Heart right ventricle (tissue), 16 donors: ENCODE measurements at regions not wholly inside any gene's neighbourhood (a gene's known extent, or its start where the extent isn't known, plus 50 kb on each side); places are given as distances from the start of the nearest gene placed in this dataset.

Experiments
- ATAC-seq, 8 donors: fragments of 200-7000 bp; cut with Tn5 transposase; one replicate each; pipeline ENCODE4 v1.9.1; 2020; ENCODE audit warnings: mild to moderate bottlenecking in 8 of 8, moderate library complexity in 8 of 8, moderate number of reproducible peaks in 1 of 8
- DNase-seq, 2 donors: peaks; one replicate each; pipeline ENCODE4 v3.0.0-alpha.2; 2020
- H3K27ac ChIP-seq, 10 donors: fragments of 200-600 bp; sonication (generic) in 2 of 10; one replicate each; pipeline versions ENCODE4 v1.5.0 to v1.8.0; 2020 to 2022; ENCODE audit warnings: mild to moderate bottlenecking in 3 of 10
- H3K27me3 ChIP-seq, 7 donors: fragments of 200-600 bp; one replicate each; pipeline ENCODE4 v1.8.0; 2021 to 2022; ENCODE audit warnings: mild to moderate bottlenecking in 2 of 7
- H3K36me3 ChIP-seq, 9 donors: fragments of 200-600 bp; sonication (generic) in 1 of 9; one replicate each; pipeline versions ENCODE4 v1.5.0 to v1.8.0; 2020 to 2022; ENCODE audit warnings: mild to moderate bottlenecking in 2 of 9
- H3K4me1 ChIP-seq, 9 donors: fragments of 200-600 bp; sonication (generic) in 1 of 9; one replicate each; pipeline versions ENCODE4 v1.5.0 to v1.8.0; 2020 to 2022; ENCODE audit warnings: mild to moderate bottlenecking in 4 of 9
- H3K4me3 ChIP-seq, 10 donors: fragments of 200-600 bp; sonication (generic) in 2 of 10; one replicate each; pipeline versions ENCODE4 v1.5.0 to v1.8.0; 2020 to 2022; ENCODE audit warnings: mild to moderate bottlenecking in 7 of 10, moderate library complexity in 2 of 10
- H3K9me3 ChIP-seq, 11 donors: fragments of 200-600 bp in 10 of 11; sonication (generic) in 2 of 11; one replicate each; pipeline versions ENCODE4 v1.5.0 to v1.8.0; 2013 to 2022; ENCODE audit warnings: mild to moderate bottlenecking in 2 of 11, control low read depth in 1 of 11, moderate library complexity in 1 of 11
- CTCF ChIP-seq, 9 donors: fragments of 200-600 bp; sonication (generic) in 2 of 9; IDR thresholded peaks; one replicate each; pipeline versions ENCODE4 v1.5.0 to v1.8.0; 2021 to 2022; ENCODE audit warnings: antibody characterized with exemption in 9 of 9, mild to moderate bottlenecking in 5 of 9, moderate library complexity in 1 of 9
- WGBS, 2 donors: extraction: QIAGEN DNeasy Blood & Tissue Kit; methylation state at CpG; one replicate each; pipeline ENCODE4 v1.1.7; 2013; ENCODE audit warnings: inconsistent platforms in 1 of 2; 5-methylcytosine and 5-hydroxymethylcytosine counted together
- intact Hi-C, 10 donors: fragments of 100-400 bp; cut with DNase I; formaldehyde crosslinking; loops; one replicate each; pipeline versions ENCODE4 v1.11.1 to v1.14.2; 2022
- donor health status: Arrhythmogenic right ventricular cardiomyopathy.
- donor health status: ischemic (EF 13 %, LVEDD 7.1; RV severe dilation, severe dysfunction).
- donor health status: healthy with polysubstance abuse.
- donor health status: DM: no; HTN: yes; CAD: no.
- donor health status: DM: no; HTN: no; CAD: no.
- donor health status: ischemic (EF 25% LVEDD 6.9; RV normal size, moderate dysfunction).
- donor health status: ischemic (EF 25% LVEDD 5.7; RV mildly dilated, moderate dysfunction).
- donor health status: healthy.
- donor health status: DM: yes; HTN: yes; CAD: no.
- donor health status: Ischemic cardiomyopathy.
- donor health status: ischemic (EF 35%, LVEDD 5.7; RV mildly dilated, moderate dysfunction).
- donor health status: nonischemic (EF 11% LVEDD 7.7; RV severe dilation, severe dysfunction).
- donor health status: DM: yes; HTN: yes; CAD: no.
- donor health status: PGD.
- donor health status: ischemic (EF 29% LVEDD 5.4; RV normal size, mild dysfunction).
- donor health status: nonischemic (EF 23%, LVEDD 6.1; RV moderate dilation, normal function).

- intact Hi-C loops, result no loop called here
- 87 to 89% methylated on average over 3 of the region's 3 CpGs for WGBS, 2 donors
- Histone ChIP-seq H3K9me3 (peaks cover 0 to 21% (median 12%) of the 10 kb centered on the region in 11 donors), H3K36me3 (no peaks in the 10 kb centered on the region), H3K4me1 (no peaks in the 10 kb centered on the region), H3K4me3 (no peak overlapping the region), H3K27ac (no peak overlapping the region), H3K27me3 (no peaks in the 10 kb centered on the region)
- ATAC-seq (no peak), DNase-seq (no peak)
- TF ChIP-seq CTCF (IDR thresholded peaks at IDR 0.05), result no peak
Observed at GRCh38 chr7:69020536-69020935, 577.7 kb upstream of the AUTS2 start.

GRCh38 chr7:69025249-69025648 is 573.0 kb upstream of the AUTS2 start:
- intact Hi-C loops, result no loop called here
- Histone ChIP-seq H3K36me3 (no peaks in the 10 kb centered on the region), H3K9me3 (no peaks in the 10 kb centered on the region), H3K27me3 (peaks cover 0 to 3% (median 0%) of the 10 kb centered on the region in 7 donors), H3K4me3 (no peak overlapping the region), H3K4me1 (no peaks in the 10 kb centered on the region), H3K27ac (no peak overlapping the region)
- DNase-seq (no peak), ATAC-seq (no peak)
- no peak for TF ChIP-seq CTCF (IDR thresholded peaks at IDR 0.05)
- 65 to 73% methylated on average over 5 of the region's 5 CpGs for WGBS, 2 donors

GRCh38 chr7:69032848-69033247 is 565.4 kb upstream of the AUTS2 start:
- peaks cover 0 to 3% (median 0%) of the 10 kb centered on the region in 7 donors for H3K27me3 ChIP-seq
- WGBS, 2 donors, result 85 to 86% methylated on average over 4 of the region's 4 CpGs
- H3K27ac ChIP-seq, result no peak overlapping the region
- no peaks in the 10 kb centered on the region for H3K4me1 ChIP-seq
- ATAC-seq, result no peak
- no peak for DNase-seq
- H3K36me3 ChIP-seq, result no peaks in the 10 kb centered on the region
- TF ChIP-seq CTCF (IDR thresholded peaks at IDR 0.05), result no peak
- no peak overlapping the region for H3K4me3 ChIP-seq
- H3K9me3 ChIP-seq, result no peaks in the 10 kb centered on the region
- intact Hi-C loops, result no loop called here

- Histone ChIP-seq H3K36me3 (no peaks in the 10 kb centered on the region), H3K27ac (no peak overlapping the region), H3K9me3 (no peaks in the 10 kb centered on the region), H3K27me3 (no peaks in the 10 kb centered on the region), H3K4me1 (no peaks in the 10 kb centered on the region), H3K4me3 (no peak overlapping the region)
- intact Hi-C loops, result no loop called here
- 83 to 91% methylated on average over 7 of the region's 7 CpGs for WGBS, 2 donors
- ATAC-seq, result no peak
- DNase-seq, result no peak
- TF ChIP-seq CTCF (IDR thresholded peaks at IDR 0.05), result no peak
Observed at GRCh38 chr7:69035826-69036225, 562.4 kb upstream of the AUTS2 start.

- ATAC-seq, result no peak
- Histone ChIP-seq H3K36me3 (no peaks in the 10 kb centered on the region), H3K27me3 (no peaks in the 10 kb centered on the region), H3K27ac (no peak overlapping the region), H3K4me3 (no peak overlapping the region), H3K9me3 (peaks cover 0 to 2% (median 0%) of the 10 kb centered on the region in 11 donors), H3K4me1 (no peaks in the 10 kb centered on the region)
- TF ChIP-seq CTCF (IDR thresholded peaks at IDR 0.05), result no peak
- intact Hi-C loops, result no loop called here
- DNase-seq, result no peak
- WGBS, 2 donors, result 84 to 86% methylated on average over 7 of the region's 7 CpGs
Observed at GRCh38 chr7:69036301-69036700, 562.0 kb upstream of the AUTS2 start.
